ENCODE measurements at regions not wholly inside any gene's neighbourhood (a gene's known extent, or its start where the extent isn't known, plus 50 kb on each side); places are given as distances from the start of the nearest gene placed in this dataset.

- WGBS (ENCODE audit: insufficient coverage) = 69% methylated on average over 4 of the region's 5 CpGs
- DNase-seq = no peak
- Mint-ChIP-seq H3K27me3 (peaks cover 2% of the 10 kb centered on the region), H3K9me3 (ENCODE audit: insufficient read depth) (no peaks in the 10 kb centered on the region), H3K4me1 (no peaks in the 10 kb centered on the region), H3K27ac (no peak overlapping the region), H3K4me3 (no peak overlapping the region)
- no peak for ATAC-seq (ENCODE audit: low read depth)
- no peaks in the 10 kb centered on the region for H3K27me3 ChIP-seq (replicated peaks in 1 of 4; ENCODE audit: control extremely low read depth in 1 of 4, control insufficient read depth in 3 of 4, insufficient read depth in 4 of 4, low read length in 3 of 4)
- no peak overlapping the region for H3K27ac ChIP-seq (ENCODE audit: low read length in 2 of 2)
- H3K4me1 ChIP-seq (ENCODE audit: control insufficient read depth in 2 of 2, insufficient read depth in 2 of 2, low read length in 2 of 2) = no peaks in the 10 kb centered on the region
- TF ChIP-seq CTCF (IDR thresholded peaks at IDR 0.05) (no peak), EZH2 (IDR thresholded peaks at IDR 0.05; ENCODE audit: borderline replicate concordance, insufficient read depth, low read depth, low read length, poor library complexity, severe bottlenecking) (no peak)
- H3K36me3 ChIP-seq (replicated peaks in 1 of 2; ENCODE audit: control extremely low read depth in 1 of 2, control insufficient read depth in 1 of 2, extremely low read depth in 1 of 2, insufficient read depth in 2 of 2, low read length in 1 of 2) = no peaks in the 10 kb centered on the region
- H3K9ac ChIP-seq (ENCODE audit: low read length) = no peak overlapping the region
- H2AFZ ChIP-seq (ENCODE audit: insufficient read depth, low read depth, low read length, poor library complexity, severe bottlenecking) = no peak overlapping the region
- no peaks in the 10 kb centered on the region for H3K79me2 ChIP-seq (ENCODE audit: control insufficient read depth, insufficient read depth, low read length)
- H3K4me2 ChIP-seq (replicated peaks; ENCODE audit: low read depth, low read length, poor library complexity, severe bottlenecking) = no peak overlapping the region
- H3K9me3 ChIP-seq (ENCODE audit: control extremely low read depth in 1 of 3, control insufficient read depth in 2 of 3, insufficient read depth in 1 of 3, low read length in 2 of 3) = no peaks in the 10 kb centered on the region
- intact Hi-C loops (cut with micrococcal nuclease) = no loop called here
- no peak overlapping the region for H3K4me3 ChIP-seq (ENCODE audit: control extremely low read depth in 1 of 5, extremely low read depth in 1 of 5, insufficient read depth in 1 of 5, low read depth in 2 of 5, low read length in 4 of 5)
- ChIA-PET POLR2A (no interaction called here), CTCF (no interaction called here)
- H4K20me1 ChIP-seq (ENCODE audit: control insufficient read depth, insufficient read depth, low read length, poor library complexity, severe bottlenecking) = no peaks in the 10 kb centered on the region
Observed at GRCh38 chr2:19574778-19575260, 216.4 kb upstream of the OSR1 start.

DNA sequence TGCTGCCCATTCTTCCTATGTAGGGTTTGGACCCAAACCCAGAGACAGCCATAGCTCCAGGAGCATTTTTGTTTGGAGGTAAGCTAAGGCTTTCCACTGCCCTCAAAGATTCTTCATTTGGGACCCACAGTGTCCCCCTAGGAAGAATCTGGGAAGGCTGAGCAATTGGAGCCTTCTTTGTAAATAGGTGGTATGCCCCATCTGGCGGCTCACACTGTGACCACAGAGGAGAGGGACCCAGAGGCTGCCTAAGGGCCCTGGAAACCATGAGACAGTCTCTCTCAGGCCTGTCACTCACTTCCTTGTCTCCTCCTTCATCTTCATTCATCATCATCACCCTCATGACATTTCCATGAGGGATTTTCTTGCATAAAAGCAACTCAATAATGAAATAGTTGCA lies 215.4 kb upstream of the OSR1 start:
- intact Hi-C loops (cut with micrococcal nuclease) = no loop called here
- H2AFZ ChIP-seq (ENCODE audit: insufficient read depth, low read depth, low read length, poor library complexity, severe bottlenecking) = no peak overlapping the region
- no peak overlapping the region for H3K4me3 ChIP-seq (ENCODE audit: control extremely low read depth in 1 of 5, extremely low read depth in 1 of 5, insufficient read depth in 1 of 5, low read depth in 2 of 5, low read length in 4 of 5)
- Mint-ChIP-seq H3K9me3 (ENCODE audit: insufficient read depth) (no peaks in the 10 kb centered on the region), H3K27me3 (no peaks in the 10 kb centered on the region), H3K4me1 (no peaks in the 10 kb centered on the region), H3K27ac (no peak overlapping the region), H3K4me3 (no peak overlapping the region)
- no peak for DNase-seq
- no peaks in the 10 kb centered on the region for H4K20me1 ChIP-seq (ENCODE audit: control insufficient read depth, insufficient read depth, low read length, poor library complexity, severe bottlenecking)
- H3K4me1 ChIP-seq (ENCODE audit: control insufficient read depth in 2 of 2, insufficient read depth in 2 of 2, low read length in 2 of 2) = no peaks in the 10 kb centered on the region
- no peaks in the 10 kb centered on the region for H3K79me2 ChIP-seq (ENCODE audit: control insufficient read depth, insufficient read depth, low read length)
- ChIA-PET POLR2A (no interaction called here), CTCF (no interaction called here)
- no peak overlapping the region for H3K9ac ChIP-seq (ENCODE audit: low read length)
- TF ChIP-seq EZH2 (IDR thresholded peaks at IDR 0.05; ENCODE audit: borderline replicate concordance, insufficient read depth, low read depth, low read length, poor library complexity, severe bottlenecking) = no peak
- no peak for TF ChIP-seq CTCF (IDR thresholded peaks at IDR 0.05)
- no peaks in the 10 kb centered on the region for H3K27me3 ChIP-seq (replicated peaks in 1 of 4; ENCODE audit: control extremely low read depth in 1 of 4, control insufficient read depth in 3 of 4, insufficient read depth in 4 of 4, low read length in 3 of 4)
- ATAC-seq (ENCODE audit: low read depth) = no peak
- no peaks in the 10 kb centered on the region for H3K9me3 ChIP-seq (ENCODE audit: control extremely low read depth in 1 of 3, control insufficient read depth in 2 of 3, insufficient read depth in 1 of 3, low read length in 2 of 3)
- no peak overlapping the region for H3K27ac ChIP-seq (ENCODE audit: low read length in 2 of 2)
- WGBS (ENCODE audit: insufficient coverage) = 50% methylated on average over 1 of the region's 1 CpG
- no peak overlapping the region for H3K4me2 ChIP-seq (replicated peaks; ENCODE audit: low read depth, low read length, poor library complexity, severe bottlenecking)
- no peaks in the 10 kb centered on the region for H3K36me3 ChIP-seq (replicated peaks in 1 of 2; ENCODE audit: control extremely low read depth in 1 of 2, control insufficient read depth in 1 of 2, extremely low read depth in 1 of 2, insufficient read depth in 2 of 2, low read length in 1 of 2)

All from B cell (primary cell).